CD4-positive, alpha-beta T cell treated with Interleukin-2 at 100 ng/mL for 4 hours (primary cell): ENCODE measurements at regions not wholly inside any gene's neighbourhood (a gene's known extent, or its start where the extent isn't known, plus 50 kb on each side); places are given as distances from the start of the nearest gene placed in this dataset.
"Not testable (repeated sequence)": the region's sequence is repeated elsewhere in the genome, so short reads cannot be mapped to it uniquely, and the experiment has no call there.

ENCODE experiments used
- DNase-seq: peaks from one replicate; pipeline ENCODE4 v3.0.0-alpha.2; 2020; ENCODE audit warnings: low spot score

- no peak for DNase-seq
These were observed 106.8 kb downstream of the MDH1 start for GRCh38 chr2:63695583-63695982.

- DNase-seq: no peak
These were observed 107.7 kb downstream of the MDH1 start for GRCh38 chr2:63696496-63696895.

GRCh38 chr2:63697160-63697559 is 108.4 kb downstream of the MDH1 start:
- no peak for DNase-seq

DNA sequence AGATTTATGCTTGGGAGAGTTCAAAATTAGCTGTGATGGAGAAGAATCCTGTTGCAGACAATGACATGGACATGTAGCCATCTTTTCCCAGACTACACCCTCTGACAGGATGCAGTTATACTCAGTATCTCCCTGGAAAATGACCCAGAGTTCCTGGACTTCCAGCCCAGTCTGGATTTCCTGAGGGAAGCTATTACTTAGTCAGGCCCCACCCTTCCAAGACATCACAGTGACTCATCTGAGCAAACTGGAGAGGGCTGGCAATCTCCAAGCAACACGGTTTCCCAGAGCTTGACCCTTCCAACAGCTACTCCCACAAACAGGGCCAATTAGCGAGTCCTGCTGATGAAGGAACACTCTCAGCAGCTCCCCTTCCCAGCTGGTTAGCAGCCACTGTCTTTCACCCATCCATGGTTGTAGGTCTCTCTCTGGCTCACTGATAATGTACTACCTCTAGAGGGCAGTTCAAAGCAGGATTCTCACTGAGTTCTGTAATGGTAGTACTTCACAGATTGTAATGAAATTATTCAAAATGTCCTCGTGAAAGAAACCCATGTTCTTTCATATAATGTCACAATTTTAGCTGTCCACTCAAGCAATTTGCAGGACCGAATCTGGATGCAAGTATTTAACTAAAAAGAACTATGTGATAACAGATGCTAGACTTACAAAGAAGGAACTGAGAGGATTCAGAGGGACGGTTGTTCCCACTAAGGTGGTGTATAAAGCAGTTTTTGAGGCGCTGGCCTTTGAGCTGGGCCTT is 110.2 kb downstream of the MDH1 start:
- DNase-seq: peak; percentile 47

DNA sequence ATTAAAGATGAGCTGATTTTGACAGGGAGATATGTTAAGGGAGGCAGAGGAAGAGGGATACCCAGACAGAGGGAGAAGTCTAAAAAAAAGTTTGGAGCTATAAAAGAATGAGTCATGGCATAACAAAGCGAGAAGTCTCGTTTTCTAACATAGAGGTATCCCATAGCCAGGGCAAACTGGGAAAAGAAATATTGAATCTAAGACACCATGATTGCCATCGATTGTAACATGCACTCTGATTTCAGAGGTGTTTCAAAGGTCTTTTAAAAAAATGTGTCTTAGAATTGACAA is 110.7 kb downstream of the MDH1 start:
- no peak for DNase-seq

DNA sequence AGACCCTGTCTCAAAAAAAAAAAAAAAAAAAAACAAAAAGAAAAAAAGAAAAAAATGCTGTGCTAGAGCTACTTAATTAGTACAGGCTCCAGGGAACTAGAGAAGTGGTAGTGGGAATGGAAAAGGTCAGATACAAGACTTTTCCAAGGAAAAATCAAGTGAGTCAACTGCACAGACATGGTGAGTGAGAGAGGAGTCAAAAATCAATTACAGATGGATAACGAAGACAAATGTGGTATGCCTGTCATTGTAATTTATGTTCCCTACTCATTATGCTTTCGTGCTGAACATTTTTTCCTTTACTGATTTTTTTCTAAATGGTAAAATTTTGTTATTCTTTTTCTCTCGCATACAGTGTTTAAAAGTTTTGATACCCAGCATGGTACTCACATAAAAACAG is 111.5 kb downstream of the MDH1 start:
- no peak for DNase-seq

DNA sequence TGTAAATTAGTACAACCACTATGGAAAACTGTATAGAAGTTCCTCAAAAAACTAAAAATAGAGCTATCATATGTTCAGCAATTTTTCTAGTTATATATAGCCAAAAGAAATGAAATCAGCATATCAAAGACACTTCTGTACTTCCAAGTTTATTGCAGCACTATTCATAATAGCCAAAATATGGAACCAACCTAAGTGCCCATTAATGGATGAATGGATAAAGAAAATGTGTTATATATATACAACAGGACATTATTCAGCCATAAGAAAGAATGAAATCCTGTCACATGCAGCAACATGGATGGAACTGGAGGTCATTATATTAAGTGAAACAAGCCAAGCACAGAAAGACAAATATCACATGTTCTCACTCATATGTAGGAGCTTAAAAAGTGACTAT is 112.6 kb downstream of the MDH1 start:
- no peak for DNase-seq

- DNase-seq: not testable (repeated sequence)
These were observed 117.3 kb downstream of the MDH1 start for GRCh38 chr2:63706084-63706483.

- DNase-seq: no peak
These were observed 122.0 kb downstream of the MDH1 start for GRCh38 chr2:63710732-63711131.

DNA sequence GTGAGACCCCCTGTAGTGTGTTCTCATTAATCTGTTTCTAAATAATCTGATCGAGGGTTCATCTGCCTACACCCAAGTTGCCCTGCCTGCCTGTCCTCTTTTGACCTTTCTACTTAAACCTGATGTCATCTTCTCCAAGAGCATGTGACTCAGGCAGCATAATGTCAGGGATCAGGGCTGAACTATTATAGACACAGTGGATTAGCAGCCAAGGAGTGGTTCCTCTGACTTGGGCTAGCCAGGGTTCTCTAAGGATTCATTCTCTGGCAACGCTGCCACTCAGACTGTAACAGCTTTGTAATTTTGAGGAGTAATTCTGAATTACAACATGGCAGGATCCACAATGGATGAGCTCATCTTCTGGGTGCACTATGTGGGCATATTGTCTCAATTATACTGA is 124.0 kb downstream of the MDH1 start:
- no peak for DNase-seq

- no peak for DNase-seq
These were observed 125.5 kb upstream of the UGP2 start for GRCh38 chr2:63716146-63716545.

DNA sequence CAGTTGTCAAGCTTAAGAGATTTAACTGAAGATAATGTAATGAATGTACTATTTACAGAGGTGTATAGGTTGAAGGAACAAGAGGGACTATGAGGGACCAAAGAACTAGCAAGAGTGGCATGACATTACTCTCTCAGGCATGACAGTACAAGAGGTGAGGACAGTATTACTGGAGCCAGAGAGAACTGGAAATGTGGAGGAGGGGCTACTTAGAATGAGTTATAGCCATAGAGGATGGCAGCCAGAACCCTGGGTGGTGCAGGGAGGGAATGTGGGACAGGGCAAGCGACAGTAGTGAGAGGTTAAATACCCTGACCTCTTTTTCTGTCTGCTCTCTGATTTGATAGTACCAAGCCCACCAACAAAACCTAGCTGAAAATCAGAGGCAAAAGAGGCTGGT is 122.6 kb upstream of the UGP2 start:
- no peak for DNase-seq

DNA sequence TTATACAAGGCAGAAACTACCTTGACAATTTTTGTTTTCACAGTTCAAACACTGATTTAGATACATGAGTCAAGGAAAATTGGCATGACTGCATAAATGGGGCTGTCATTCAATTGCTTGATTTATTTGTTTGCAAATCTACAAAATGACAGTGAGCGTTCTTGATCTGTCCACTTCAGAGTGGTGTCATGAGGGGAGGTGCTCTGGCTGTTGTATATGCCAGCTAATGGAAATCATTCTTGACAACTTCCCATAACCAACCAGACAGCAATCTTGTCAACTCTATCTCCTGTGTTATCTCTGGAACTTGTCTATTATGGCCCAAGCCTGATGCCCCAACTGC is 120.6 kb upstream of the UGP2 start:
- no peak for DNase-seq

- not testable (repeated sequence) for DNase-seq
These were observed 119.4 kb upstream of the UGP2 start for GRCh38 chr2:63722284-63722683.

DNA sequence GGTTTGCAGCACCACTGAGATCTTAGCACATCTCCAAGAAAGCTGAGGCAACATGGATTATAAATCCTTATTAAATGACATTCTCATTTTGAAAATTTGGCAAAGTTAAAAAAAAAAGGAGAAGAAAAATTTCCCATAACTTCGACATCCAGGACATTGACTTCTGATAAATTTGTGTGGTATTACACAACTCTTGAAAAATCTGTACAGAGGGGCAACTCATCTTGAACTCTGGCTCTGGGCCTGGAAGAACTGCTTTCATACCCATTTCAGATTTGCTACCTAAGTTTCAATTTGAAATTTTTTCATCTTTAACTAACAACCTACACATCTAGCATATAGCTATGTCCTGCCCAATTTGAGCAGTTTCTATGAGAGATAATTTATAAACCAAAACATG is 118.0 kb upstream of the UGP2 start:
- no peak for DNase-seq

GRCh38 chr2:63725212-63725611 is 116.5 kb upstream of the UGP2 start:
- not testable (repeated sequence) for DNase-seq

DNA sequence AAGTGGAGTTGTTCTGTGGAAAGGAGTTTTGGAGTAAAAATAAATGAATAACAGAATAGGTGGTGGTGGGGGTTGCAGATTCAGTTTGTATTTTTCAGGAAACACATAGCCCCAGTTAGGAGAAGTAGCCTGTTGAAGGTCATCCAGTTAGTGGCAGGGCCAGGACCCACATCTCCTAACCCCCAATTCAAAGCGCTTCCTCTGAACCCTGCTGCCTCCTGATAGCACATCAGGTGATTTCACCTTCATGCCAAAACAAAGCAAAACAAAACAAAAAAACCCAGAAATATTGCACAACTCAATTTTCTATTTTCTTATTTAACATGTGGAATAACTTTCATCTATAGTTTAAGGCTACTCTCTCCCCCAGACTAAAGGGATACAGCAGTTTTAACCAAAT is 112.3 kb upstream of the UGP2 start:
- no peak for DNase-seq

- DNase-seq: no peak
These were observed 111.9 kb upstream of the UGP2 start for GRCh38 chr2:63729831-63730230.

GRCh38 chr2:63734510-63734909 is 107.2 kb upstream of the UGP2 start:
- DNase-seq: no peak

DNA sequence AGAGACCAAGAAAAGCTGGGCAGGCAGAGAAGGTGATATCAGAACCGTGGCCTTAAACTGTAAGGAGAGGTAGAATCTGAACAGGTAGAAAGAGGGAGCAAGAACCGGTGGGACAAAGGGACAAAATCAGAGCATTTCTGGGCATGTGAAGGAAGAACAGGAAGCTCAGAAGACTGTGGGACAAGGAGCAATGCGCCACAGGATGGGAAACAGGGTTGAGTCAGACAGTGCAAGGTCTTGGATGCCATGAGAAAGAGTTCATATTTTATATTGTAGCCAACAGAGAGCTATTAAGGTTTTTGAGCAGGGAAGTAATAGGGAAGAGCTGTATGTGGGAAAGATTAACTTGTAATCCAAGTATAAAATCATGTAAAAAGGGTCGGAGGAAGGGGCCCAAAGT is 106.4 kb upstream of the UGP2 start:
- DNase-seq: no peak

DNA sequence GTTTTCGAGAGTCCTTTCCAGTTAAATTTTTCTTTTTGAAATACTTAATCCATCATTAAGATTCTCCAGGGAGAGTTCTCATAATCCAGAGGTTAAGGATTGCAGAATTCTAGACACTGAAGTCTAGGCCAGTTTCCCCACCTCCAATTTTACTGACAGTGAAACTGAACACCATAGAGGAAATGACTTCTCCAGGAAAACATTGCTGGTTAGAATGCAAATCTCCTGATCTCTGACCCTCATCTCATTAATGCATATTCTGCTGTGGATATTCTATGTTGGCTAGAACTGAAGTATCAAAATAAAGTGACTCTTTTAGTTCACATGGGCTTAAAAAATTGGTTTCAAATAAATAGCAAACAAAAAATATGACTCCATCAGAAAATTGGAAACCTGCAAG is 105.8 kb upstream of the UGP2 start:
- no peak for DNase-seq

DNA sequence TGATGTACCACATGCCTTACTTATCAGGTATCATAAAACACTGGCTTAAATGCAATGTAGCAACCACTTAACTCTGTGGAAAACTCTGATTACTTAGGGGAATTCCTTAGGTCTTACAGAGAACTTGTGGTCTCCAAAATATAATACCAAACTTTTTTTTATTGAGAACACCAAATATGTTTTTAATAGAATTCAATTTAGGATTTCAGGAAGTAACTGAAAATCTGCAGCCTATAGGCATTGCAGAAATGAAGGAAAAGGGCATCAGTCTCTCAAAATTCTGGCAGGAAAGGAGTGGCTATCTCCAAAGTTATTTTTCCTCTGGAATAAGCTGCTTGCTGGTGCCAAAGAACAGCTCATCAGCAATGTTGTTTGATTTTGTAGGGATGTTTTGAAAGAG is 105.3 kb upstream of the UGP2 start:
- DNase-seq: no peak

- DNase-seq: no peak
These were observed 104.5 kb upstream of the UGP2 start for GRCh38 chr2:63737081-63737751.

GRCh38 chr2:63738019-63738418 is 103.7 kb upstream of the UGP2 start:
- no peak for DNase-seq
